GM20431 (cell line): ENCODE measurements at regions not wholly inside any gene's neighbourhood (a gene's known extent, or its start where the extent isn't known, plus 50 kb on each side); places are given as distances from the start of the nearest gene placed in this dataset.
"Not testable (repeated sequence)": the region's sequence is repeated elsewhere in the genome, so short reads cannot be mapped to it uniquely, and the experiment has no call there.

ENCODE experiments used
- in situ Hi-C: fragments of 300-500 bp; cut with MseI, MboI; formaldehyde crosslinking; loops from one replicate; pipeline ENCODE4 v1.15.0; 2020; ENCODE audit warnings: low sequenced_read_pairs; ENCODE audit not compliant: unreplicated experiment

DNA sequence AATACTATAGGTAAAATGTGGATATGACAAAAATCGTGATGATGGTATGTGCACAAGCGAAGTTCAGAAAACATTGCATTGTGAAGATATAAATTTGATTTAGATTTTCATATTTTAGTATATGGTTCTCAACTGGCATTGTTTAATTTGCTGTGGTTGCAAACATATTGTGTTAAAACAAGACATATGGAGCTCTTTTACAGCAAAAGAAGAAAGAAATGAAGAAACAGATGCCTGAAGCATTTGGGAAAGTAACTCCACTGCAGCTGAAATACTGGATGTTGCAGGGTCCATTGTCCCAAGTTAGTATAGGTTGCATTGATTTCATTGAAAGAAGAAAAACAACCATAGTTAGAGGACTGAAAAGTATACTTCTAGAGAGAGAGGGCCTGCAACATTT, 185.8 kb upstream of the SSTR1 start:
- in situ Hi-C loops: no loop called here

DNA sequence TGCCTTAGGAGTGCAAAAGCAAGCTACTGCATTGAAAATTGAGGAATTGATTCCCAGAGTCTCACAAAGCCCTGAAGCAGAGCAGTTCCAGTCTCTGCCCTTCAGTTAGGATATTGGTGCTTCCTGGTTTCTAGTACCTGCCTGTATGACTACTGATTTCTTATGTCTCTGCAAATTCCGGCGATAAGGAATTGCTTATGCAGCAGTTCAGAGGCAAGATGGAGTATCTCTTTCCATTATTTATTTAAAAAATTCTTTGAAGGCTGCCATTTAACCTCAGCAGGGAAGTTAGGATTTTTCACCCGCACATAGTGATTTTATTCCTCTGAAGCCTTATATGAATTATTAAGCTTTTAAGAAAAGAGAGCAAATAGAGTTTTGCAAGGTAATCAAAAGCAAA, 184.9 kb upstream of the SSTR1 start:
- in situ Hi-C loops: no loop called here

DNA sequence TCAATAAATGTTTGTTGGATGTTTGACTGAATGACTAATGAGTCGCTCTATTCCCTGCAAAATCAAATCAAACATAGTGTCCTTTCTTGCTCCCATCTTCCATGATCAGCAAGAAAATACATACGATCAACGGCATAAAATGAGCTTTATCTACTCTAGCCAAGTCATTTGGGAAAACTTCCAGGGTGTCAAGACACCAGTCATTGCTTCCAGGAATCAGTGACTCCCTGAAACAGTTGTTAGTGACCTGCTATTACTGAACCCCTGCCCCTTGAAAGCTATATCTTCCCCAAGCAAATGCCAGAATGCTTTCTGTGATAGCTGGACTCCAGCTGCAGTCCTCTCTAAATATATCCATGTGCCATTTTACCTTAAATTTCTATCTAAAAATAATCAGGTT, 169.5 kb upstream of the SSTR1 start:
- in situ Hi-C loops: no loop called here

DNA sequence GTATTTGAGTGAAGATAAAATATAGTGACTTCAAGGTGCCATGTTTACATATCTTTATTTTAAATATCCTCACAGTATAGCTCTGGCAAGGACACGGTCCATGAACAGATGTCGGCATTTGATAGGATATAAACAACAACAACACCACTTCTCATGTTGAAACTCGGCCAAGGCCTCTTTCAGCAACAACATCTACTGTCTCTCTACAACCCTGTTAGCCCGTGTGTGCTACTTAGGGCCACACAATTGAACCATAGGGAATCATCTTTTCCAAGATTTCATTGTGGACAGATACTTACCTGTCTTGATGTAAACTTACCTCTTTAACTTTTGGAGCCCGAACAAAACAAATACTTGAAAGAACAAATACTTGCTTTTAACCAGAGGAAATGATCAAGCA, 168.7 kb upstream of the SSTR1 start:
- in situ Hi-C loops: no loop called here

DNA sequence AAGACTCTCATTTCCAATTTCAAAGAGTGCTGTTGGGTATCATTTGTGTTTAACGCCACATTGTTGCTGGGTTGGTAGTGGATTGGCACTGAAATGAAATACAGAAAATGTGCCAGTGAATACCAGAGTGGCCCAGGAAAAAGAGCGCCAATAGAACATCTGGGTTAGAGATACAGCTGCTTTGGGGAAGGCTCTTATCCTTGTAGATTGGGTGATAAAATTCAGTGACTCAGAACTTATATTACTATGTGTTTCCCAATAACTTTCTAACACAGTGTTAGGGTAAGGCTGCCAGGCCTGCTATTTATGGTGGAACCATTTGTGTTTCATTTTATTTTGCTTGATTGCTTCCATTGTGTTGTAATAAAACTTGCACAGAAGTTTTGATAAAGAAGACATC, 168.2 kb upstream of the SSTR1 start:
- in situ Hi-C loops: no loop called here

DNA sequence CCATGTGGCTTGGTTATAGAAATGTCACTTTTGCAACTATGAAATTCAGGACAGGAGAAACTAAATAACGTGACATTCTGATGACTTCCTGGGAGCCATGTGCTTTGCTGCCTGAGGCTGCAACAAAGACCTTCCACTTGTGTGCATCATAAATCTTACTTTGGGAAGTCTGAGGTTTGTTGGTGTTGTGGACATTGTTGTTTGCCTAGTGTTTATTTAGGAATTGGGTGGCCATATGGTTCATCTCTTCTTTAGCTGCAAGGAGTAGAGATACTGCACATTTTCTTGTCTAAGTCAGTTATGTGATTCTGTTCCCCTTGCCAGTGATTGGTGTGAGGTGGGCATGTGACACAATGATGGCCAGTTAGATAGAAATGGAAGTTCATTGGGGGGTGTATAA, 167.3 kb upstream of the SSTR1 start:
- in situ Hi-C loops: no loop called here

DNA sequence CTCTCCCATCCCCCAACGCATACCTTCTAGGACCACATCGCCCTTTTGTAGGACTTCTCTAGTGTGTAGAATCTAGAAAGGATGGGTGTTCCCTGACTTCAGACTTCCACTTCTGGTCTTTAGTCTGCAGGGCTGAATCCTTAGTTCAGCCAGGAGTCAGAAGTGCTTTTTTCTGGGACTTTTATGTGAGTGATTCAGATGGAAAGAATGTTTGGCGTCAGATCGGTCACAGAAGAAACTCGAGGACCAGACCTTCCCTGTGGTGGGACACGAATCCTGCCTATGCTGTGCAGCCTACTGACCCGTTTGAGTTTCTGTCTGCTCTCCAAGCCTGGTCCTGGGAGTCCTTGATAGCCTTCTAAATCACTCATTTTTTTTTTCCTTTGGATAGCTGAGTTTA, 165.4 kb upstream of the SSTR1 start:
- in situ Hi-C loops: no loop called here

DNA sequence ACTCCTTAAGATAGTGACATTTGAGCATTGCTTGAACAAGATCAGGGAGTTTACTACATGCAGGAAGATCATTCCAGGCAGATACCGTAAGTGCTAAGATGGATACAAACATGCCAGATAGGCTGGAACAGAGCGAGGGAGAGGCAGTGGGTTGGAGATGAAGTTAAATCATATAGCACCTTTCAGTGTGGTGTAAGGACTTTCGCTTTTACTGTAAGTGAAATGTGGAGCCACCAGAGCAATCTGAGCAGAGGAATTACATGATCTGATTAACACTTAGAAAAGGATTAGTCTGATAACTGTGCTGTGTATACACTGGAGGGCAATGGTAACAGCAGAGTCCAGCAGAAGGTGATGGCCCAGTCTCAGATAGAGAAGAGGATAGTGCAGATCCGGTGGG, 163.0 kb upstream of the SSTR1 start:
- in situ Hi-C loops: no loop called here

DNA sequence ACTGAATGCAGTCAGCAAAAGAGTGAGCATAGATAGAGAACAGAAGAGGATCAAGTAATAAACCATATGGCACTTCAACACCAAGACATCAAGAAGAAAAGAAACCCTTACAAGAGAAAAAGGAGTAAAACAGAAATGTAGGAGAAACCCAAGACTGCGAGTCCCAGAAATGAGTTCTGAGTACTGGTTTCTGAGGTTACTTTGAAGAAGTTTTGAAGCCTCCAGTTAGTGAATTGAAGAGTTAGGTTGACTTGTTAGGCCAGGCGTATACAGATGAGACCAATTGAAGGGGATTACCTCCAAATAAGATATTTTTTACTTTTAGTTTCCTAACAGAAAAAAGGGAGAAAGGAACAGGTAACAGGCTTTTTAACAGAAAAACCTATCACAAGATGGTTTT, 162.2 kb upstream of the SSTR1 start:
- in situ Hi-C loops: no loop called here

DNA sequence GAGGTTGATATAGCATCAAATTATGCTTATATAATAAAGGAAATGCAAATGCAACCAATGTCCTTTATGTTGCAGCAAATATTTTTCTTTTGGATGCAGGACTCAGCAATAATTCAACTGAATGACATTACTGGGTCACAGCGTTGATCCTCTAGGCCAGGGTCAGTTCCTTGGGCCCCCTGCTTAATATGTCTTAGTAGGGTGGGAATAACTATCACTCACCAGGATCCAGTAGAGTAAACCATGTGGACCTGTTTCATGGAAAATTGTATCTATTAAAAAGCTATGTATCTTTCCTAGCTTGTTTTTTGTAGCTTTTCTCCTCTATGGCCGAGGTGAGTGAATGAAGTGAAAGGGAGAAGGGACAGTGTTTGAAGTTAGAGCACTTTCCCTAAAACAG, 161.5 kb upstream of the SSTR1 start:
- in situ Hi-C loops: no loop called here

DNA sequence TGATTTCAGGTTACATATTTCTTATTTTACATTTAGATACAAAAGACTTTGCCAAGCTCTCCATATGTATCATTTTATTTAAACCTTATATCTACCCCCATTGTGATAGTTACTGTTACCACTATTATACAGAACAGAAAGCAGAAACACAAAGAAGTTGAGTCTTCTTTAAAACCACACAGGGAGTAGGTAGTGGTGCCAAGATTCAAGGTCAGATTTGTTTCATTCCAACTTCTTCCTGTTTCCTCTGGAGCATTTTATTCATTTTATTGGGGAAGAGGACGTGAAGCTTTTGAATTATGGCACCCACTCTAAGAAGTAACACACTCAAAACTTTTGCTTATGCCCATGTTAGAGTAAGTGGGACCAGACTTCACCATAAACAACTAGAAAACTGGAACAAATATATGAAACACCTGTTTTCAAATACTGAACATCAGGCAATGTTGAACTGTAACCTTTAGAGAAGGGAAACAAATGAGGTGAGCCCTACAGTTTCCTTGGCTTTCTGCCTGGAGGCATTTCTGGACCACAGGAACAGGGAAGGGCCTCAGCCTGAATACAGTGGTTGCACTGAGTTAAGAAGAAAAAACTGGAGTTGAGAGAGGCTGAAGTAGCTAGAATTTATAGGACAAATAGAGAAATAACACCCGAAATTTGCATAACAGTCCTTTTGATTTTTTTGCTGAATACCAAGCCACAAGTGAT, 160.4 kb upstream of the SSTR1 start:
- in situ Hi-C loops: no loop called here

DNA sequence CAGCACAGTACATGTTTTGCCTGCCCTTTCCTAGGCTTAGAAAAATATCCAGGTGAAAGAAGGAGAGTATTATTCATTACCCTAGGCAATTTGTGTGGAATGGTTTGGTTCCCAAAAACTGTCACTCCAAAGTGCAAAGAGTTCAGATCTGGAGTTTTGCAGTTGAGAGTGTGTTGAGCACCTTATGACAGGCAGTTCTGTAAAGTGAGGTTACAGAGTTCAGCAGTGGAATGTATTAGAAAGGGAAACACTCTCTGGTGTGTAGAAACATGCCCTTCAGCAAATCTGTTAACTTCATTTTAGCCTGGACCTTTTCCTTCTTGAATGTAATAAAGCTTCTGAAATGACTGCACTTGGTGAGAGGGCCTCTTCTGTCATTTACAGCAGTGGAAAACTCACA, 154.0 kb upstream of the SSTR1 start:
- in situ Hi-C loops: no loop called here

DNA sequence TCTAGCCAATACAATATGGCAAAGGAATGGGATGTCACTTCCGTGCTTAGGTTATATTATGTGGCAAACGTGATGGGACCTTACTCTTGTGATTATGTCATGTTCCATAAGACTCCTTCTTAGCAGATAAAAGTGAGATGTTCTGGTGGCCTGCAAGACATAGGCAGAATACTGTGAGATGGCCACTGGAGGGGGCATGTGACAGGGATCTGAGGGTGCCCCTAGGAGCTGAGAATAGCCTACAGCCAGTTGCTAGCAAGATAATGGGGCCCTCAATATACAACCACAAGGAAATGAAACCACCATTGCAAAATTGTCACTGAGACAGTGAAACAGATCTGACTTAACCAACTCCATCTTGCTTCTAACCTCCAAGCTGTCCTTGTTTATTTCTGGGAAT, 151.4 kb upstream of the SSTR1 start:
- in situ Hi-C loops: no loop called here

DNA sequence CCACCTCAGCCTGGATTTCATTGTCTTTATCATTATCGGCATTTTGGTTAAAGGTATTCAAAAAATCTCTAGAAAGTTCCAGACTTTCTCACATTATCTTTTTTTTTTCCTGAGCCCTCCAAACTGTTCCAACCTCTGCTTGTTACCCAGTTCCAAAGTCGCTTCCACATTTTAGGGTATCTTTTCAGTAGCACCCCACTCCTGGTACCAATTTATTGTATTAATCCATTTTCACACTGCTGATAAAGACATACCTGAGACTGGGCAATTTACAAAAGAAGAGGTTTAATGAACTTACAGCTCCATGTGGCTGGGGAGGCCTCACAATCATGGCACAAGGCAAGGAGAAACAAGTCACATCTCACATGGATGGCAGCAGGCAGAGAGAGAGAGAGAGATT, 145.5 kb upstream of the SSTR1 start:
- in situ Hi-C loops: not testable (repeated sequence)

DNA sequence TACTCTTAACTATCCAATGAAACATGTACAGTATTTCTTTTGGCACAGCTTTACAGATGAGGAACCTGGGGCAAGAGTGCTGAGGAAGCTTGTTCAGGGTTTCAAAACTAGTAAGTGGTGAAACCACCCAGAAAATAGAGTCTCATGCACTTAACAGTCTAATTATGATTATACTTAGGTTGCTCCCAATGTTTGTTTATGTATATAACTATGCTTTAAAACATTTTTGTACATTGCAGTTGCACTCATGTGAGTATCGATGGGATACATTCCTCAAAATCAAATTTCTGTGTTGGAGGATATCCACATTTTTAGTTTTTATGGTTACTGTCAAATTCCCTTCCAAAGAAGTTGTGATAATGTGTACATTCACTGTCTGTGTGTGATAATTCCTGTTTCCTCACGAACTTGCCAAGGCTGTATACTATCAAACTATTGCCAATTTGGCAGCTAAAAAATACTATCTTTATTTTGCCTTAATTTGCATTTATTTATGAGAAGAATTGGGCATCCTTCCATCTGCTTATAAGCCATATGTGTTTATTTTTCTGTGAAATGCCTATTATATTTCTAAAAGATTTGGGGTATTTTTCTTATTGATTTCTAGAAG, 143.9 kb upstream of the SSTR1 start:
- in situ Hi-C loops: no loop called here

DNA sequence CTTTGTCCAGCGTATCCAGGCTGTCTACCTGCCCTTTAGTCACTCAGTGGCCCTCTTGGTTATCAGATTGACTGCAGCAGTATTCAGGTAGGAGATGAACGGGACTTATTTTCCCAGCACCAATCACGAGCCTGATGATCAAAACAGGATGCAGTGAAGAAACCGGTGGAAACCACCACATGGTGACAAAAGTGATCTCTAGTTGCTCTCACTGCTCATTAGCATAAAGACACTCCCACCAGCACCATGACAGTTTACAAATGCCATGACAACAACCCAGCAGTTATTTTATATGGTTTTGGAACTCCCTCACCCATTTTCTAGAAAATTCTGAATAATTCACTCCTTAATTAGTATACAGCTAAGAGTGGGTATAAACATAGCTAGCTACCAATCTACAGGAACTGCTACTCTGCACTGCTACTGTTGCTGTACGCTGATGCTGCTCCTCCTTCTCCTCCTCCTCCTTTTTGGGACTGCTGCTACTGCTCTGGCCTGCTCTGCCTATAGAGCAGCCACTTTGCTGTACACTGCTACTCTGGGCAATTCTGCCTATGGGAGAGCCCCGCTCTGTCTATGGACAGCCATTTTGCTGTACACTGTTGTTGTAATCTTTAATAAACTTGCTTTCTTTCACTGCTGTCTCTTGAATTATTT, 142.5 kb upstream of the SSTR1 start:
- in situ Hi-C loops: no loop called here

DNA sequence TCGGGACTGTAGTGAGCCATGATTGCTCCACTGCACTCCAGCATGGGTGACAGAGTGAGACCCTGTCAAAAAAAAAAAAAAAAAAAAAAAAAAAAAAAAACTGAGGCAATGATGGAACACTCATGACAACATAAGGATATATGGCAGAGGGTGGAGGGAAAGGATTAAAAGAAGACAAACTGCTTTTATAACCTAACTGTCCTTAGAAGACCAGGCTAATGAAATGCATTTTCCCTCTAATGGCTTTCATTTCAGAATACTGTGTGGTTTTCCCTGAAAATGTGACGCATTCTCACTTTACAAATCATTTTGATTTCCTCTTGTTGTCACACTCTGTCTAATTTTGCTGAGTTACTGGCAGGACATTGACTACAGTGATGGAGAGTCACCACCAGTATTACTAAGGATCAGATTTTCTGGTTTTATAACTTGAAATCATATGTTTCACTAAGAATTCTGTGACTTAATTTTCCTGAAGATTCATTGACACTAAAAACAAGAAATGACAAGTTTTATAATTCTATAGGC, 137.6 kb upstream of the SSTR1 start:
- in situ Hi-C loops: no loop called here

DNA sequence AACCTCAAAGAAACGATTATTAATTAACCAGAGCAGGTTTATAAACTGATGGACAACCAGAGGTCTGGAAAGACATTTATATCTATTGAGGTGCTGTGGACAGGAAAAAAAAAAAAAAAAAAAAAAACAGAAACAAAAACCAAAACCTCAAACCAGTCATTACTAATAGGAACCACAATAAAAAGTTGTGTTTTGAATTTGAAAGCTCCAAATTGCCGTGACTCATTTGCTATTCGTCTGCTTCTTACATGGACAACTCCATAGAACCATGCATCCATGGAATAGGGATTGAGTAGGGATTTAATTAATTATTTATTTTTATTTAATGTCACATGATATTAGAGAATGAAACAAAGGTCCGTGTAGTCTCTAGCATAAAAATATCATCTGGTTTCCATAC, 134.1 kb upstream of the SSTR1 start:
- in situ Hi-C loops: no loop called here

DNA sequence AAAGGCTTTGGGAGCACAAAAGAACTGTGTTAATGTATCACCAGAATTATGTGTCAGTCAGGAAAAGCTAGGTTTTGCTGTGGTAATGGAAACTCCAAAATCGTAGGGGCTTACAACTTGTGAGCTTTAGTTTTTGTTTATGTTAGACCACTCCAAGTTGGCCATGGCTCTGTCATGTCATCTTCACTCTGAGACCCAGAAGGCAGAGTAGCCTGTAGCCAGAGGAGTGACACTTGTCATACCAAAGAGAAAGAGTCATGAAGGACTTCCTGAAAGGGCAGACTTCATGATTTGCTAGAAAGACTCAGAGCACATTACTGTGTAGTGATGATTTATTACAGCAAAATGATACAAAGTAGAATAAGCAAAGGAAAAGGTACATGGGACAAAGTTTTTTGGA, 133.6 kb upstream of the SSTR1 start:
- in situ Hi-C loops: no loop called here

DNA sequence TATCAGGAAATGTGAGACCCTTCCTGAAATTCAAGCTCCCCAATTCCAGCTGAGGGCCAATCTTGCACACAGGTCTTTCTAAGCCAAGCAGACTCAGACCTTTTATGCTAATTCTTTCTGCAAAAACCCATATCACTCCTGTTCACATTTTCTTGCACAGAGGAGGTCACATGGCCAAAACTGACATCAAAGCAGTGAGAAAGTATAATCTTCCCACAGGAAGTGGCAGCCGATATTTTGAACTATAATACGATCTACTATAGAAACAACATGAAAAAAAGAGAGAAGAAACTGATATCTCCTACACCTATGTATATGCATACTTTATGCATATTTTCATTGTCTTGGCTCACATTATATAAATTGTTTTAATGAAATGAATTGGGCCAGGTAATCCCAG, 132.9 kb upstream of the SSTR1 start:
- in situ Hi-C loops: no loop called here

DNA sequence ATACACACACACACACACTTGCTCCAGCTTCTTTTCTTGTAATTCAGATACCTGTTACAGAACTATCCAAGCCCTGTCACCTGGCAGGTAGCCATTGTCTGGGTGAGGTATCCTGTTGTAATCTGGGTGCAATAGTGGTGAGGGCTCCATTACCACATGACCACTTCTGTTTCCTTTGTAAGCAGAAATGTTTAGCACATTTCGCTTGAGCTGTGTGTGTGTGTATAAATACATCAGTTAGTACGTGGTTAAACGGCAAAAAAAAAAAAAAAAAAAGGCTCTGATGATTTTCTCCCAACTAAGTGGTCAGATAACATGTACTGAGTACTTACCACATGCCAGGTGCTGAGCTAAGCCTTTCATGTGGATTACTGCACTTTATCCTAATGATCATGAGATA, 129.3 kb upstream of the SSTR1 start:
- in situ Hi-C loops: no loop called here

DNA sequence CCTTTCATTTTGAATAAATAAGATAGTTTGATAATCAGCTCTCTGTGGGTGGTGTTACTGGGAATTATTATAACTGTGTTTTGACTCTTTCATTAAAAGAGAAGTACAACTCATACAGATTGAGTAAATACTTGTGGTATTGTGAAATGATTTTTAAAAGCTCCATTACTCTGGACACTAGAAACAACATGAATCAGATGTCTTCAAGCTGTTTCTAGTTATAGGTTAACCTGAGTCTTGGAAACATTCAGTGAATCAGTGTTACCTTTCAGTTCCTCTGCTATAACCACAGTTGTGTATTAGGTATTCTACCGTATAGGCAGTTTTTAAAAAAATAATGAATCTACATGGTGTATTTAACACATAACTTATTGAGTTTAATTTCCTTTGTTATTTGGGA, 128.4 kb upstream of the SSTR1 start:
- in situ Hi-C loops: no loop called here
